Transverse colon (tissue), 4 donors: ENCODE measurements at regions not wholly inside any gene's neighbourhood (a gene's known extent, or its start where the extent isn't known, plus 50 kb on each side); places are given as distances from the start of the nearest gene placed in this dataset.

Experiments
- DNase-seq: peaks from one replicate; pipeline ENCODE4 v3.0.0-alpha.2; 2019
- H3K27ac ChIP-seq, 4 donors: fragments of 200-600 bp; sonication (generic); 2 replicates each; pipeline ENCODE4 v1.5.1; 2016 to 2018; ENCODE audit warnings: inconsistent platforms in 4 of 4
- H3K27me3 ChIP-seq: fragments of 200-600 bp; sonication (generic); 2 replicates; pipeline ENCODE4 v1.5.1; 2017; ENCODE audit warnings: inconsistent platforms
- H3K36me3 ChIP-seq, 4 donors: fragments of 200-600 bp; sonication (generic); 2 replicates each; pipeline ENCODE4 v1.5.1; 2017 to 2019; ENCODE audit warnings: inconsistent platforms in 4 of 4
- H3K4me1 ChIP-seq, 4 donors: fragments of 200-600 bp; sonication (generic); 2 replicates each; pipeline ENCODE4 v1.5.1; 2017 to 2020; ENCODE audit warnings: inconsistent platforms in 4 of 4
- H3K4me3 ChIP-seq, 4 donors: fragments of 200-600 bp; sonication (generic); 1 replicate in 1 of 4; 2 replicates in 3 of 4; pipeline versions ENCODE4 v1.5.1 to v1.6.1; 2017 to 2019; ENCODE audit warnings: inconsistent platforms in 4 of 4
- H3K9me3 ChIP-seq, 2 donors: fragments of 200-600 bp; sonication (generic); 2 replicates each; pipeline ENCODE4 v1.5.1; 2017 to 2019; ENCODE audit warnings: inconsistent platforms in 2 of 2
- CTCF ChIP-seq, 5 experiments: fragments of 200-600 bp in 3 of 5; fragments of 450-650 bp in 2 of 5; sonication (generic) in 3 of 5; IDR thresholded peaks; 1 replicate in 2 of 5; 2 replicates in 3 of 5; pipeline ENCODE4 v1.5.1; 2016 to 2017; ENCODE audit warnings: antibody characterized with exemption in 5 of 5, inconsistent platforms in 3 of 5, mild to moderate bottlenecking in 2 of 5, moderate library complexity in 1 of 5
- EP300 ChIP-seq: sonication (generic); formaldehyde crosslinking; IDR thresholded peaks from one replicate; pipeline ENCODE4 v1.6.1; 2017; ENCODE audit warnings: antibody characterized with exemption, low read depth
- POLR2A ChIP-seq: fragments of 450-650 bp; IDR thresholded peaks from one replicate; pipeline ENCODE4 v1.6.1; 2016; ENCODE audit warnings: antibody characterized with exemption, mild to moderate bottlenecking, moderate library complexity
- POLR2AphosphoS5 ChIP-seq, 3 donors: sonication (generic); formaldehyde crosslinking; IDR thresholded peaks; one replicate each; pipeline ENCODE4 v1.6.1; 2016; ENCODE audit warnings: antibody characterized with exemption in 3 of 3
- WGBS, 2 donors: methylation state at CpG; one replicate each; pipeline ENCODE4 v1.1.5; 2018; ENCODE audit warnings: low coverage in 1 of 2; 5-methylcytosine and 5-hydroxymethylcytosine counted together
- in situ Hi-C, 4 donors: fragments of 200-750 bp; cut with MboI; loops; one replicate each; pipeline versions ENCODE4 v1.15.0 to v1.15.1; 2017; ENCODE audit warnings: low sequenced_read_pairs in 3 of 4, low pct_ligation_motif_present in 1 of 4, low pct_unique_long_range_greater_than_20kb in 1 of 4
- intact Hi-C: fragments of 100-400 bp; cut with DNase I; formaldehyde crosslinking; loops from one replicate; pipeline ENCODE4 v1.15.1; 2023; ENCODE audit warnings: low total_unique reads

- Histone ChIP-seq H3K4me1 (peaks cover 0 to 34% (median 4%) of the 10 kb centered on the region in 4 donors), H3K4me3 (no peak overlapping the region), H3K27ac (no peak overlapping the region), H3K36me3 (no peaks in the 10 kb centered on the region), H3K27me3 (no peaks in the 10 kb centered on the region), H3K9me3 (no peaks in the 10 kb centered on the region)
- no peak for DNase-seq
- 76 to 92% methylated on average over 4 to 7 of the region's 7 CpGs for WGBS, 2 donors
- intact Hi-C loops (no loop called here), in situ Hi-C loops (no loop called here)
- TF ChIP-seq POLR2A, result no peak
- no peak for TF ChIP-seq CTCF (IDR thresholded peaks at IDR 0.05)
- no peak for TF ChIP-seq EP300
- TF ChIP-seq POLR2AphosphoS5 (IDR thresholded peaks at IDR 0.05), result no peak
Observed at GRCh38 chr5:58076483-58077257, 383.2 kb downstream of the PLK2 start.

GRCh38 chr5:58075907-58076306 is 384.0 kb downstream of the PLK2 start:
- no peaks in the 10 kb centered on the region for H3K9me3 ChIP-seq
- no peak overlapping the region for H3K4me3 ChIP-seq
- WGBS, 2 donors, result 75 to 82% methylated on average over 3 of the region's 3 CpGs
- no peaks in the 10 kb centered on the region for H3K36me3 ChIP-seq
- DNase-seq, result no peak
- no peaks in the 10 kb centered on the region for H3K27me3 ChIP-seq
- intact Hi-C loops (loop anchor here (2.0 kb wide), 1 partner anchor 53 kb away; no protein-coding TSS in a partner anchor), in situ Hi-C loops (no loop called here)
- TF ChIP-seq POLR2AphosphoS5 (IDR thresholded peaks at IDR 0.05), result no peak
- TF ChIP-seq EP300, result no peak
- TF ChIP-seq CTCF (IDR thresholded peaks at IDR 0.05), result no peak
- TF ChIP-seq POLR2A, result no peak
- peaks cover 0 to 37% (median 4%) of the 10 kb centered on the region in 4 donors for H3K4me1 ChIP-seq
- H3K27ac ChIP-seq, result no peak overlapping the region

- H3K9me3 ChIP-seq, result no peaks in the 10 kb centered on the region
- in situ Hi-C loops (no loop called here), intact Hi-C loops (loop anchor here (2.0 kb wide), 1 partner anchor 54 kb away; no protein-coding TSS in a partner anchor)
- 44 to 47% methylated on average over 7 of the region's 7 CpGs for WGBS, 2 donors
- TF ChIP-seq CTCF (IDR thresholded peaks at IDR 0.05), result no peak
- no peak for TF ChIP-seq EP300
- no peak for TF ChIP-seq POLR2AphosphoS5 (IDR thresholded peaks at IDR 0.05)
- TF ChIP-seq POLR2A, result no peak
- H3K36me3 ChIP-seq, result no peaks in the 10 kb centered on the region
- H3K4me3 ChIP-seq, result no peak overlapping the region
- H3K4me1 ChIP-seq, result peaks cover 0 to 46% (median 4%) of the 10 kb centered on the region in 4 donors
- DNase-seq, result no peak
- peak overlapping the region in 2 of 4 donors; percentile 22 to 26 for H3K27ac ChIP-seq
- no peaks in the 10 kb centered on the region for H3K27me3 ChIP-seq
Observed at GRCh38 chr5:58074717-58075116, 385.2 kb downstream of the PLK2 start.

- H3K36me3 ChIP-seq, result no peaks in the 10 kb centered on the region
- peak overlapping the region in 3 of 4 donors; percentile 22 to 50 (median 43) for H3K27ac ChIP-seq
- in situ Hi-C loops, result no loop called here
- TF ChIP-seq POLR2AphosphoS5 (IDR thresholded peaks at IDR 0.05) (peak in 1 of 3 donors; percentile 26), POLR2A (no peak), CTCF (IDR thresholded peaks at IDR 0.05) (no peak), EP300 (no peak)
- intact Hi-C loops, result loop anchor here (2.0 kb wide), 1 partner anchor 55 kb away; no protein-coding TSS in a partner anchor
- H3K4me3 ChIP-seq, result no peak overlapping the region
- no peaks in the 10 kb centered on the region for H3K9me3 ChIP-seq
- H3K4me1 ChIP-seq, result peaks cover 0 to 46% (median 4%) of the 10 kb centered on the region in 4 donors
- 18 to 27% methylated on average over 3 to 4 of the region's 4 CpGs for WGBS, 2 donors
- DNase-seq, result no peak
- no peaks in the 10 kb centered on the region for H3K27me3 ChIP-seq
Observed at GRCh38 chr5:58074222-58074621, 385.7 kb downstream of the PLK2 start.
